ENCODE measurements at regions not wholly inside any gene's neighbourhood (a gene's known extent, or its start where the extent isn't known, plus 50 kb on each side); places are given as distances from the start of the nearest gene placed in this dataset.

- intact Hi-C loops (cut with DNase I): no loop called here
- DNase-seq (ENCODE audit: low spot score): no peak
- ATAC-seq: no peak
Measured at GRCh38 chr12:58174316-58174715, 232.9 kb downstream of the ATP23 start.

DNA sequence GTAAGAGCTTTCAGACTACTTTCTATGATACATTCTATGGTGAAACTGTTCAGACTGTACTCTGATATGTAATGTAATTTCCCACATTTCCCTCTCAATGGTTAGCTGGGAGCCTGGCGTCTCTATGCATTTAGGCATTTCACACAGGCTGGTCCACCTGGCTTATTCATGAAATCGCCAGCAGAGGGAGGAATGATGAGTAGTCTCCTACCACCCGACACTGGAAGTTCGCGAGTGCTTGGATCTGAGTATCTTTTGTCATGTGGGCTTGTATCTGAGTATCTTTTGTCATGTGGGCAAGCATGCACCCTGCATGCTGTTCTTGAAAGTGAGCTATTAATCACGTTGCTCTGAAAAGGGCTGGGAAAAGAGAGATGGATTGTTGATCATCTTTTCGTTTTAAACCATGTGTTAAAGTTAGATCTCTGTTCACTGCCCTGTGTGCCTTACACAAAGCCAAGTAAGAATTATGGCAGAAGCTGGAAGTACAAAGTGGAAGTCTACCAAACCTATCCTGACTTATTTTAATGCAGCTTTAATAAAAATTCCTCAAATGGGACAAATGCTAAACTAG is 235.0 kb downstream of the ATP23 start:
- intact Hi-C loops (cut with DNase I): no loop called here
- ATAC-seq (no peak), DNase-seq (ENCODE audit: low spot score) (no peak)

- ATAC-seq (no peak), DNase-seq (ENCODE audit: low spot score) (no peak)
- intact Hi-C loops (cut with DNase I): no loop called here
Measured at GRCh38 chr12:58177366-58177765, 236.0 kb downstream of the ATP23 start.

- DNase-seq (ENCODE audit: low spot score): no peak
- intact Hi-C loops (cut with DNase I): no loop called here
- no peak for ATAC-seq
Measured at GRCh38 chr12:58184212-58184611, 242.8 kb downstream of the ATP23 start.

- intact Hi-C loops (cut with DNase I): no loop called here
- no peak for ATAC-seq
- DNase-seq (ENCODE audit: low spot score): no peak
Measured at GRCh38 chr12:58186401-58186800, 245.0 kb downstream of the ATP23 start.

- no peak for ATAC-seq
- no peak for DNase-seq (ENCODE audit: low spot score)
- intact Hi-C loops (cut with DNase I): no loop called here
Measured at GRCh38 chr12:58186914-58187313, 245.5 kb downstream of the ATP23 start.

DNA sequence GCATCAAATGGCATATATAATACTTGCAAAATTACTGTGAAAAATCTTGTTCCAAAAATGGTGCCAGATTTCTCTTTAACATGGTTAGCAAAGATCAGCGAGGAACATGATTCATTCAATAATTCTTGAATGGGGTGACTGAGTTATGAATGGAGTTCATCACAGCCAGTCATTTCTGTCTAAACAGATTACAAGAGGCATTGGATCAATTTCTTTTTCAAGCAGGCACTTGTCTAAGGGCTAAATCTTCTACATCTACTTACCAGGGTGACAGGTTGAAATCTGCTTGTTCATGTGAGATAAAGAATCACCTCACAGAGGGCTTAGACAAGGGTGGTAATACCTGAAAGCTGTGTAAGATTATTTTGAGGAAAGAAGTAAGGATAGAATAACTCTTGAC is 247.7 kb downstream of the ATP23 start:
- no peak for DNase-seq (ENCODE audit: low spot score)
- no peak for ATAC-seq
- intact Hi-C loops (cut with DNase I): no loop called here

DNA sequence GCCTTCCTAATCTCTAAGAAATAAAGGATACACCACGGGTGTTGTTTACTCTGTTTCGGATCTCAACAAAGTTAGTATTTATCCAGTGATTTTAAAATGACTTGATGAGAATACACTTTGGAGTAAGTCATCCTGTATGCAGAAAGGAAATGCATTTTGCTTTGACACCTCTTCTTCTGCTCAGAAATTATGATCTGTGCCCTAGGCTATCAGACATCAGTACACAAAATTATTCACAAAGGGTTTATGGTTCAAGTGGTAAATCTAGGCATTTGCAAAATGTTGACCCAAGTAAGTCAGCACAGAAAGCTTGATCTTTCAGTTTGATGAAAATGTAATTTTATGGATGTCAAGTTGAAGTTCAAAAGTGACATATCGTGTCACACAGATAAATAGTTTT is 248.5 kb downstream of the ATP23 start:
- intact Hi-C loops (cut with DNase I): no loop called here
- ATAC-seq (no peak), DNase-seq (ENCODE audit: low spot score) (no peak)

- DNase-seq (ENCODE audit: low spot score): no peak
- intact Hi-C loops (cut with DNase I): no loop called here
- no peak for ATAC-seq
Measured at GRCh38 chr12:58190618-58191017, 249.3 kb downstream of the ATP23 start.

DNA sequence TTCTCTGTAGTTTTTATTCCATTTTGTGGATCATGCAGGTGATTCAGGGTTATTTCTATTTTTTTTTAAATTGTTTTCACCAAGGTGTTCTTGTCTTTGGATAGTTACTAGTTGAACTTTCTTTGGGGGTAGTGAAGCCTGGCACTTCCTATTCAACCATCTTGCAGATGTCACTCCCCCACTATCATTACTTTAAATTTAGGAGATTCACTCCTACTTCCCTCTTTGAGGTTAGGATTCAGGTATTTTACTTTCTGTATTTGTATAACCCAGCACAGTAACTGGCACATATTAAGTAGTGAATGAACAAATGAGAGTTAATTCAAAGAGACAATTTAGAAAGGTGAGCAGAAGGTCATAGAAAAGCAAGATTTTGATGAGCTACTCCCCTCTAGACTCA is 255.6 kb downstream of the ATP23 start:
- intact Hi-C loops (cut with DNase I): no loop called here
- ATAC-seq: no peak
- DNase-seq (ENCODE audit: low spot score): no peak

DNA sequence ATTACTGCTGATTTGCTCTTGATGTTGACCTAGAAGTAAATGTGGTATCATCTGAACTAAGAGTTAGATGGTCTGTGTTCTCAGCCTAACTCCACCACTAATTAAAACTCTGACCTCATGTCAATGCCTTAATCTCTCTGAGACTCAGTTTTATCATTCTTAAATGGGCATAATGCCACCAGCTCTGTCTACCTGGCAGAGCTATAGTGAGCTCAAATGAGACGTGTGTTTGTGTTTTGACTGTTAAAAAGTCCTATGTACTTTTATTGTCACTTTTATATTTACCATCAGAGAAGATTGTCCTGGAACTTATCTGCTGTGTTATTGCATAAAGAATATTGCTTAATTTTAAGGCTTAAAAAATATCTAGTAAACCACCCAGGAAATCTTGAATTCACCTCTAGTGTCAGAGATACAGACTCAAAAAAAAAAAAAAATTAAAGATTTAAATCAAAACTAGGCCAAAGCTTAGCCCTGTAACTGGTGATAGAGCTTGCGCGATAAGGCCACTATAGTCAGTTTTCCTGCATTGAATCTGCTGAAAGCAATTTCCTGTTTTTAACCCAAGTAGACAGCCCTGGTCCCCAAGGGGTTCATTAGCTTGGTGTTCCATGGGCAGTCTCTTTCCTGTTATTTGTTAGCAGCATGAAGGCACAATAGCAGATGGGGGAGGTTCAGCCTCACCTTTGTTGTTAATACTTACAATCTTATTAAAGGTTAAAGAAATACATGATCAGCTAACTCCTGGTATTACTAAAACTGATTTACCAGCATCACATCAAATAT is 261.8 kb downstream of the ATP23 start:
- intact Hi-C loops (cut with DNase I): loop anchor here (10.0 kb wide), 1 partner anchor 548 kb away; no protein-coding TSS in a partner anchor
- DNase-seq (ENCODE audit: low spot score): no peak
- no peak for ATAC-seq

DNA sequence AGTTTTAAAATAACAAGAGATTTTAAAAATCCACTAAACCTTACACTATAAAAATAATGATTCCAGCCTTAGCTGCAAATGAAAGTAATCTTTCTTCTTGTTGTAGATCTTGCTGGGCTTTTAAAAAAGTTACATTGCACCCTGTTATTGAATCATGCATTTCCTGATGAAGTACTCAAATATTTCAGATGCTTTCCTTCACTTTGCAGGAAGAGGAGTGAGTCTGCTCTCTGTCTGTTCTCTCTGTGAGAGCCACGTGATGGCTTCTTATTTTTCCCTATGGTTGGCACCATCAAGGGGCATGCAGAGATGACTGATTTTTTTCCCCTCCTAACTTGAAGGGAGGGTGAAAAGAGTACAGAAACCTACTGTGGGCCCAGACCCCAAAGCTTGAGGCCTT is 262.7 kb downstream of the ATP23 start:
- intact Hi-C loops (cut with DNase I): loop anchor here (10.0 kb wide), 1 partner anchor 549 kb away; no protein-coding TSS in a partner anchor
- no peak for ATAC-seq
- DNase-seq (ENCODE audit: low spot score): no peak

DNA sequence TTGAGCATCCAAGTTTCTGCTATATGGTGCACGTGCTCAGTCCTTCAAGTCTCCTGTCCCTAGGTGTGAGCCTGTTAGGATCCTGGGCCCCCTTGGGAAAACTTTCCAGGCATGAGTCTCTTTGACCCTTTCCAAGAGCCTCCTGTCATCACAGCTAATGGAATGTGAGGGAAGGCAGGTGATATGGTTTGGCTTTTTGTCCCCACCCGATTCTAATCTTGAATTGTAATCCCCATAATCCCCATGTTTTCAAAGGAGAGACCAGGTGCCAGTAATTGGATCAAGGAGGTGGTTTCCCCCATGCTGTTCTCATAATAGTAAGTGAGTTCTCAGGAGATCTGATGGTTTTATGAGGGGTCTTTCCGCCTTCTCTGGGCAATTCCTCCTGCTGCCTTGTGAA is 265.5 kb downstream of the ATP23 start:
- no peak for DNase-seq (ENCODE audit: low spot score)
- ATAC-seq: no peak
- intact Hi-C loops (cut with DNase I): loop anchor here (10.0 kb wide), 1 partner anchor 552 kb away; no protein-coding TSS in a partner anchor

- ATAC-seq (no peak), DNase-seq (ENCODE audit: low spot score) (no peak)
- intact Hi-C loops (cut with DNase I): no loop called here
Measured at GRCh38 chr12:58211211-58211610, 269.8 kb downstream of the ATP23 start.

- DNase-seq (ENCODE audit: low spot score): no peak
- ATAC-seq: no peak
- intact Hi-C loops (cut with DNase I): no loop called here
Measured at GRCh38 chr12:58217130-58217529, 275.8 kb downstream of the ATP23 start.

DNA sequence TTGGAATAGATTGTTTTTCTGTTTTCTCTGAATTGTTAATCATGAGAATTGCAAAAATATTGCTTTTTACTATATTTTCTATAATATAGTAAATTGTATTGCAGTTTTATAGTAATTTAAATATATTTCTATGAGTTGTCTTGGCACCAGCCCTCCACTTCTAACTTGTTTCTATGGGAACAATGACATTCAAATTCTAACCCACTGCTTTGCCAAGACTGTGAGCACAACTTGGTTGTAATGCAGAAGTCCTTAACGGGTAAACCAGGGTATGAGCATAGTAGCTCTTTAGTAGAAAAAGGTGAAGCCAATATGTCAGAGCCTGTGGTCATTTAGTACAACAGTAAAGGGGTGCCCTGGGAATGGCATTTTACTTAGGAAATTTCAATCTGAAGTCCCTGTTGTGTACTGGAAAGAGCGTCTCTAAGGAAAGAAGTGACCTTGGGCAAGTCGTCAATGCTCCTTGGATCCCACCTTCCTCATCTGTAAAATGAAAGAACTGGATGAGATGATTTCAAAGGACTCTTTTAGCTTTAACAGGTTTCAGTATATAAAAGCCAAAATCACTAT is 283.3 kb downstream of the ATP23 start:
- ATAC-seq (no peak), DNase-seq (ENCODE audit: low spot score) (no peak)
- intact Hi-C loops (cut with DNase I): no loop called here

DNA sequence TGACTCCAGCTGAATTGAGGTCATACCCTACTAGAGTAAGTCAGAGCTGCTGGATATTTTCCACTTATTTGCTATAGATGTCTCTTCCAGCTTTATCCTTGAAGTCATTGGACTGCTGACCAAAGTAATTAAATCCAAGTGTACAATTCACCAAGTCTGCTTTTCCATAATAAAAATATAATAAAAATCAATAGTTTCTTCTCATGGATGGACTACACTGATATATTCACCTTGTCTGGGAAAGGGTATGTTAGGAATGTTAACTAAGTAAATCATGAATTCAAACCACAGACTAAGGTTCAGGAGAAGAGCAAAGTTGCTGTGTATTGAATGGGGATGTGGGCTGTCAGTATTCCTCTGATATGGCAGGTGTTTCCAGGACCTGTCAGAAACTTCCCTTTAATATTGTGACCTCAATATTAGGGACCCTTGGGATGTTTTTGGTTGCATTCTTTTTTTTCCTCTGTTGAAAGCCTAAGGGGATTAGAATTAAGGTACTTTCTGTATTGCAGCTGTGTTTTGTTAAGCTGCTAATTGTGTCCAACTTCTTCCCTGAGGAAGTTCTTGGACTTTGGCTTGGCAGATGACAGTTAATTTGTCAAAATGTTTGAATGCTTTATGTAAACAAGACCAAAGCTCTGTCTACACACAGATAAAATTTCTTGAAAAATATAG is 284.0 kb downstream of the ATP23 start:
- no peak for ATAC-seq
- intact Hi-C loops (cut with DNase I): no loop called here
- no peak for DNase-seq (ENCODE audit: low spot score)

DNA sequence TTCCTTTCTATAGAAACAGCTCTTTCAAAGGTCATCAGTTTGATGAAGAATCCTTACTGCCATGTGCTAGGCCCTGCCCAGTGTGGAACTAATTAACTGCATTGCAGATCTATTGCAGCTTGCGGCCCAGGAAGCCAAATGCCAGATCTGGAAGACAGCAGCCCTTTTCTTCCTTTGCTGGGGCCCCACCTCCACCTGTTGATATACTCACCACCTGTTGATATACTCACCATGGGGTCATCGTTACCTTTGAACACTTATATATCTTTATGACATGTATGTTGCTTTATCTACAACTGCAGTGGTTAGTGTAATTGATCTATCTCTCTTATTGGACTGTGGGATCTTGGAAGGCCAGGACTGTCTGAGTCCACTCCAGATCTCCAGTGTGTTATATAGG is 292.5 kb downstream of the ATP23 start:
- DNase-seq (ENCODE audit: low spot score): no peak
- no peak for ATAC-seq
- intact Hi-C loops (cut with DNase I): no loop called here

GRCh38 chr12:58238411-58238810 is 297.0 kb downstream of the ATP23 start:
- ATAC-seq (no peak), DNase-seq (ENCODE audit: low spot score) (no peak)
- intact Hi-C loops (cut with DNase I): no loop called here

DNA sequence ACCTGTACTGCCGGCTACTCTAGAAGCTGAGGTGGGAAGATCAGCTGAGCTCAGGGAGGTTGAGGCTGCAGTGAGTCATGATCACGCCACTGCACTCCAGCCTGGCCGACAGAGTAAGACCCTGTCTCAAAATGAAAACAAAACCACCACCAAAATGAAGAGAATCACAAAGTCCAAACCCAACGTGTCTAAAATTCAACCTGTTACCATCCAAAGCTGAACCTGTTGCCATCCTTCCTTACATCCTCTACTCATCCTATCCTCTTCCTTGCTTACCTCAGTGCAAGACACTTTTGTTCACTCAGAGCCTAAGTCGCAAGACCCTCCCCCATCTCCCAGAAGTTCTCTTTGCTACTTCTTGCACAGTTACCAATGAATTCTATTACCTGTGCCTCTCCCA is 299.7 kb downstream of the ATP23 start:
- no peak for ATAC-seq
- intact Hi-C loops (cut with DNase I): no loop called here
- DNase-seq (ENCODE audit: low spot score): no peak
